ENCODE measurements at regions not wholly inside any gene's neighbourhood (a gene's known extent, or its start where the extent isn't known, plus 50 kb on each side); places are given as distances from the start of the nearest gene placed in this dataset.

DNA sequence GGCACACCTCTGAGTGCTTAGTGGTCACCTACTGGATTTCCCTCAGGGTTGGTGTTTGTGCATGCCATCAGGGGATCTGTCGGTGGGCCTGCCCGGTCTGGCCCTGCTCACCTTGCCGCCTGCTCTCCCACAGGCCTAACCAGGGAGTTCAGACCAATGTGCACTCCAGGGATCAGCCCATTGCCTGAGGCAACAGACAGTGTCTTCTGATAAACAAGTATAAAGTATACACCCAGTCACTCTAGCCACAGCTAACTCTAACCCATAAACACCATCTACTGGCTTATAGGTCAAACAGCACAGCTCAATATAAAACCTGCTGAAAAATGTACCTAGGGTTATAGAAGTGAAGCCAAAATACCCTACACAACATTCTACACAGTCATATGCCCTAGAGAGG is 1300.0 kb downstream of the PLA2G4A start:
- no peaks in the 10 kb centered on the region for H4K20me1 ChIP-seq (replicated peaks; ENCODE audit: insufficient read depth)
- Mint-ChIP-seq H3K27ac (no peak overlapping the region), H3K36me3 (ENCODE audit: low read depth) (no peaks in the 10 kb centered on the region), H3K27me3 (ENCODE audit: insufficient read depth, low read depth, poor library complexity) (no peaks in the 10 kb centered on the region), H3K9me3 (no peaks in the 10 kb centered on the region; the same call in 2 of the 3 replicates), H3K4me1 (no peaks in the 10 kb centered on the region), H3K4me3 (no peak overlapping the region)
- no peaks in the 10 kb centered on the region for H3K4me1 ChIP-seq (ENCODE audit: insufficient read depth)
- H3F3A ChIP-seq (replicated peaks; ENCODE audit: low read depth): no peaks in the 10 kb centered on the region
- H3K4me2 ChIP-seq: no peak overlapping the region
- DNase-seq (ENCODE audit: low spot score): peak; percentile 2
- no peaks in the 10 kb centered on the region for H3K36me3 ChIP-seq (ENCODE audit: insufficient read depth)
- H3K27ac ChIP-seq (ENCODE audit: low read depth): no peak overlapping the region
- no peaks in the 10 kb centered on the region for H3K27me3 ChIP-seq (ENCODE audit: insufficient read depth)
- H2AFZ ChIP-seq: no peak overlapping the region
- peaks cover 13% of the 10 kb centered on the region; the same call in 1 of the 2 replicates for H3K9me2 ChIP-seq (ENCODE audit: insufficient read depth)
- no peak overlapping the region for H3K4me3 ChIP-seq
- no peaks in the 10 kb centered on the region for H3K79me2 ChIP-seq (replicated peaks; ENCODE audit: insufficient read depth)
- peak; percentile 43; the same call in 2 of the 3 replicates for ATAC-seq
- TF ChIP-seq NANOG (IDR thresholded peaks at IDR 0.05; ENCODE audit: borderline replicate concordance): no peak
- no peak for TF ChIP-seq EZH2 (IDR thresholded peaks at IDR 0.05; ENCODE audit: low read depth, unreplicated experiment)
- TF ChIP-seq, protein P1, sequence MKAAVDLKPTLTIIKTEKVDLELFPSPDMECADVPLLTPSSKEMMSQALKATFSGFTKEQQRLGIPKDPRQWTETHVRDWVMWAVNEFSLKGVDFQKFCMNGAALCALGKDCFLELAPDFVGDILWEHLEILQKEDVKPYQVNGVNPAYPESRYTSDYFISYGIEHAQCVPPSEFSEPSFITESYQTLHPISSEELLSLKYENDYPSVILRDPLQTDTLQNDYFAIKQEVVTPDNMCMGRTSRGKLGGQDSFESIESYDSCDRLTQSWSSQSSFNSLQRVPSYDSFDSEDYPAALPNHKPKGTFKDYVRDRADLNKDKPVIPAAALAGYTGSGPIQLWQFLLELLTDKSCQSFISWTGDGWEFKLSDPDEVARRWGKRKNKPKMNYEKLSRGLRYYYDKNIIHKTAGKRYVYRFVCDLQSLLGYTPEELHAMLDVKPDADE (IDR thresholded peaks at IDR 0.05): no peak
- TF ChIP-seq CTCF (conservative IDR thresholded peaks at IDR 0.05; ENCODE audit: low read depth in 2 of 2): peak in 1 of 2 experiments; percentile 48; a peak in 2 of 4 replicates
- no peak for TF ChIP-seq POLR2AphosphoS5 (IDR thresholded peaks at IDR 0.05; ENCODE audit: low read depth)
- no peak for TF ChIP-seq STAT1 (IDR thresholded peaks at IDR 0.05; ENCODE audit: unreplicated experiment)
- TF ChIP-seq EZH2phosphoT487 (IDR thresholded peaks at IDR 0.05; ENCODE audit: unreplicated experiment): no peak
- TF ChIP-seq JUNB (IDR thresholded peaks at IDR 0.05; ENCODE audit: unreplicated experiment): no peak

DNA sequence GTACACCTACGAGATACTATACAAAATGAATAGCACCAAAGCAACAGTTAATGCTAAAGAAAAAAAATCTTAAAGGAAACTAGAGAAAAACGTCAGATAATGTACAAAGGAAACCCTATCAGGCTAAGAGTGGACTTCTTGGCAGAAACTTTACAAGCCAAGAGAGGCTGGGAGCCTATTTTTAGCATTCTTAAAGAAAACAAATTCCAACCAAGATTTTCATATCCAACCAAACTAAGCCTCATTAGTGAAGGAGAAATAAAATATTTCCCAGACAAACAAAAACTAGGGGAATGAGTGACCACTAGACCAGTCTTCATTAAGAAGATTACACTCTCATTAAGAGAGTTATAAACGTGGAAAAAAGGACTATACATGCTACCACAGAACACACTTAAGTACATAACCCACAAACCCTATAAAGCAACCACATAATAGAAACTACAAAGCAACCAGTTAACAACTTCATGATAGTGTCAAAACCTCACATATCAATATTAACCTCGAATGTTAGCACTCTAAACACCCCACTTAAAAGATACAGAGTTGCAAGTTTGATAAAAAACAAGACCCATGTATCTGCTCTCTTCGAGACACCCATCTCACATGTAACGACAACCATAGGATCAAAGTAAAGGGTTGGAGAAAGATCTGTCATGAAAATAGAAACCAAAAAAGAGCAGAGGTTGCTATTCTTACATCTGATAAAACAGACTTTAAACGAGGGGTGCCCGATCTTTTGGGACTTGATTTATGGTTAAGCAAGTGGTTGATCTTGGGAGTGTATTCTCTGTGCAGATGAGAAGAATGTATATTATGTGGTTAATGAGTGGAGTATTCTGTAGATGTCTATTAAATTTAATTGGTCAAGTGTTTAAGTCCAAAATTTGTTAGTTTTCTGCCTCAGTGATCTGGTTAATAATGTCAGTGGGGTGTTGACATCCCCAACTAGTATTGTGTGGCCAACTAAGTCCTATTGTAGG is 1301.4 kb downstream of the PLA2G4A start:
- ATAC-seq (no peak), DNase-seq (ENCODE audit: low spot score) (no peak)
- Histone ChIP-seq H3F3A (replicated peaks; ENCODE audit: low read depth) (no peaks in the 10 kb centered on the region), H3K36me3 (ENCODE audit: insufficient read depth) (no peaks in the 10 kb centered on the region), H3K4me2 (no peak overlapping the region), H4K20me1 (replicated peaks; ENCODE audit: insufficient read depth) (no peaks in the 10 kb centered on the region), H3K79me2 (replicated peaks; ENCODE audit: insufficient read depth) (no peaks in the 10 kb centered on the region), H2AFZ (no peak overlapping the region), H3K4me3 (no peak overlapping the region), H3K4me1 (ENCODE audit: insufficient read depth) (no peaks in the 10 kb centered on the region), H3K27ac (ENCODE audit: low read depth) (no peak overlapping the region), H3K9me2 (ENCODE audit: insufficient read depth) (peaks cover 13% of the 10 kb centered on the region; the same call in 1 of the 2 replicates), H3K27me3 (ENCODE audit: insufficient read depth) (no peaks in the 10 kb centered on the region)
- no peak overlapping the region for H3K27ac Mint-ChIP-seq
- no peaks in the 10 kb centered on the region for H3K27me3 Mint-ChIP-seq (ENCODE audit: insufficient read depth, low read depth, poor library complexity)
- H3K36me3 Mint-ChIP-seq (ENCODE audit: low read depth): no peaks in the 10 kb centered on the region
- H3K4me3 Mint-ChIP-seq: no peak overlapping the region
- H3K4me1 Mint-ChIP-seq: no peaks in the 10 kb centered on the region
- no peaks in the 10 kb centered on the region; the same call in 2 of the 3 replicates for H3K9me3 Mint-ChIP-seq
- TF ChIP-seq ZNF331 (CRISPR knock-in tag; IDR thresholded peaks at IDR 0.05; ENCODE audit: low read depth): no peak
- TF ChIP-seq POLR2AphosphoS5 (IDR thresholded peaks at IDR 0.05; ENCODE audit: low read depth): no peak
- no peak for TF ChIP-seq CREB1 (CRISPR knock-in tag; IDR thresholded peaks at IDR 0.05; ENCODE audit: low read depth)
- TF ChIP-seq EZH2phosphoT487 (IDR thresholded peaks at IDR 0.05; ENCODE audit: unreplicated experiment): no peak
- no peak for TF ChIP-seq CTCF (conservative IDR thresholded peaks at IDR 0.05; ENCODE audit: low read depth in 2 of 2)
- no peak for TF ChIP-seq NANOG (IDR thresholded peaks at IDR 0.05; ENCODE audit: borderline replicate concordance)

Data from GM23338 (cell line).